Spleen (tissue), 11 donors: ENCODE measurements at regions not wholly inside any gene's neighbourhood (a gene's known extent, or its start where the extent isn't known, plus 50 kb on each side); places are given as distances from the start of the nearest gene placed in this dataset.

Experiments used
- DNase-seq: peaks from one replicate; pipeline ENCODE4 v3.0.0-alpha.2; 2020
- H3K27ac ChIP-seq, 8 donors: fragments of 200-600 bp; sonication (generic) in 7 of 8; 1 replicate in 4 of 8; 2 replicates in 4 of 8; pipeline versions ENCODE4 v1.5.0 to v1.8.0; 2016 to 2021; ENCODE audit warnings: inconsistent platforms in 4 of 8, mild to moderate bottlenecking in 4 of 8, moderate library complexity in 1 of 8
- H3K27me3 ChIP-seq, 7 donors: fragments of 200-600 bp; sonication (generic) in 6 of 7; replicated peaks in 1 of 7; 1 replicate in 4 of 7; 2 replicates in 3 of 7; pipeline versions ENCODE4 v1.5.0 to v1.8.0; 2016 to 2021; ENCODE audit warnings: inconsistent platforms in 3 of 7, mild to moderate bottlenecking in 1 of 7
- H3K36me3 ChIP-seq, 6 donors: fragments of 200-600 bp; sonication (generic) in 5 of 6; 1 replicate in 4 of 6; 2 replicates in 2 of 6; pipeline versions ENCODE4 v1.5.0 to v1.8.0; 2016 to 2021; ENCODE audit warnings: inconsistent platforms in 2 of 6
- H3K4me1 ChIP-seq, 6 donors: fragments of 200-600 bp; sonication (generic) in 5 of 6; 1 replicate in 3 of 6; 2 replicates in 3 of 6; pipeline versions ENCODE4 v1.5.0 to v1.8.0; 2016 to 2021; ENCODE audit warnings: inconsistent platforms in 3 of 6
- H3K4me3 ChIP-seq, 8 donors: fragments of 200-600 bp; sonication (generic) in 7 of 8; 1 replicate in 4 of 8; 2 replicates in 4 of 8; pipeline versions ENCODE4 v1.5.0 to v1.8.0; 2016 to 2021; ENCODE audit warnings: inconsistent platforms in 4 of 8, mild to moderate bottlenecking in 4 of 8, moderate library complexity in 2 of 8
- H3K9me3 ChIP-seq, 8 donors: fragments of 200-600 bp; sonication (generic) in 7 of 8; 1 replicate in 4 of 8; 2 replicates in 4 of 8; pipeline versions ENCODE4 v1.5.0 to v1.8.0; 2016 to 2021; ENCODE audit warnings: inconsistent platforms in 4 of 8
- POLR2A ChIP-seq, 3 donors: fragments of 450-650 bp; IDR thresholded peaks; one replicate each; pipeline ENCODE4 v1.5.1; 2017; ENCODE audit warnings: antibody characterized with exemption in 3 of 3, mild to moderate bottlenecking in 1 of 3
- POLR2AphosphoS5 ChIP-seq, 3 donors: sonication (generic); formaldehyde crosslinking; IDR thresholded peaks; one replicate each; pipeline ENCODE4 v1.5.1; 2017; ENCODE audit warnings: antibody characterized with exemption in 3 of 3
- WGBS, 5 donors: extraction: QIAGEN DNeasy Blood & Tissue Kit in 3 of 5; methylation state at CpG; one replicate each; pipeline versions ENCODE4 v1.1.5 to v1.1.7; 2013 to 2018; 5-methylcytosine and 5-hydroxymethylcytosine counted together
- intact Hi-C: fragments of 100-400 bp; cut with DNase I; formaldehyde crosslinking; loops from one replicate; pipeline ENCODE4 v1.15.0; 2023; ENCODE audit warnings: low total_unique reads
- TF ChIP-seq, protein P1 (sequence below), 11 experiments: fragments of 200-600 bp in 7 of 11; fragments of 450-650 bp in 4 of 11; sonication (generic) in 4 of 11; IDR thresholded peaks in 8 of 11; conservative IDR thresholded peaks in 3 of 11; 1 replicate in 7 of 11; 2 replicates in 4 of 11; pipeline versions ENCODE4 v1.4.0 to v1.8.0; 2016 to 2021; ENCODE audit warnings: antibody characterized with exemption in 11 of 11, inconsistent platforms in 4 of 11, mild to moderate bottlenecking in 1 of 11
- donor health status: healthy with polysubstance abuse.
- donor health status: DM: no; HTN: no; CAD: no; lungs with moderate emphysema.
- donor health status: DM: no; HTN: no; CAD: no.
- donor health status: Bipolar disorder and iron deficiency.
- donor health status: healthy.
- donor health status: DM: no; HTN: no; CAD: no.
- donor health status: DM: yes; HTN: yes; CAD: no.

DNA sequence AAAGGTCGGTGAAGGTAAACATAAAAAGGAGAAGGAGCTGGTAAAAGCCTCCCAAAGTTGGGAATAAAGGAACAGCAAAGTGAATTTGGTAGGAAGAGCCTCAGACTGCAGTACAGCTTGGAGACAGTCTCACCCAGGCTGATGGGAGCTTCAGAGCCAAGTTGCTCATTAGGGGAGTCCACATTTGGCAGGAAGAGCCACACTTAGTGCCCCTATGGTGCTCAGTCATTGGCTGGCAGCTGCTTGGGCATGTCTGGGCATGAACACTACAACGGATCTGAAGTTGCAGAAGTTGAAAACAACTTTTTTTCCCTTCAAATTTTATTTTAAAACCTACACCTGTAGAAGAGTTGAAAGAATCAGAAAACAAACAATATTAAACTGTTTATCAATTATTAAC, 2497.3 kb downstream of the ARAP2 start:
- Histone ChIP-seq H3K27ac (no peak overlapping the region), H3K4me1 (no peaks in the 10 kb centered on the region), H3K36me3 (no peaks in the 10 kb centered on the region), H3K4me3 (no peak overlapping the region), H3K27me3 (no peaks in the 10 kb centered on the region), H3K9me3 (peaks cover 0 to 26% (median 5%) of the 10 kb centered on the region in 8 donors)
- WGBS, 5 donors = 58 to 75% (median 61%) methylated on average over 2 of the region's 2 CpGs
- DNase-seq = no peak
- TF ChIP-seq, protein P1, sequence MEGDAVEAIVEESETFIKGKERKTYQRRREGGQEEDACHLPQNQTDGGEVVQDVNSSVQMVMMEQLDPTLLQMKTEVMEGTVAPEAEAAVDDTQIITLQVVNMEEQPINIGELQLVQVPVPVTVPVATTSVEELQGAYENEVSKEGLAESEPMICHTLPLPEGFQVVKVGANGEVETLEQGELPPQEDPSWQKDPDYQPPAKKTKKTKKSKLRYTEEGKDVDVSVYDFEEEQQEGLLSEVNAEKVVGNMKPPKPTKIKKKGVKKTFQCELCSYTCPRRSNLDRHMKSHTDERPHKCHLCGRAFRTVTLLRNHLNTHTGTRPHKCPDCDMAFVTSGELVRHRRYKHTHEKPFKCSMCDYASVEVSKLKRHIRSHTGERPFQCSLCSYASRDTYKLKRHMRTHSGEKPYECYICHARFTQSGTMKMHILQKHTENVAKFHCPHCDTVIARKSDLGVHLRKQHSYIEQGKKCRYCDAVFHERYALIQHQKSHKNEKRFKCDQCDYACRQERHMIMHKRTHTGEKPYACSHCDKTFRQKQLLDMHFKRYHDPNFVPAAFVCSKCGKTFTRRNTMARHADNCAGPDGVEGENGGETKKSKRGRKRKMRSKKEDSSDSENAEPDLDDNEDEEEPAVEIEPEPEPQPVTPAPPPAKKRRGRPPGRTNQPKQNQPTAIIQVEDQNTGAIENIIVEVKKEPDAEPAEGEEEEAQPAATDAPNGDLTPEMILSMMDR (IDR thresholded peaks at IDR 0.05 in 8 of 11, conservative IDR thresholded peaks at IDR 0.05 in 3 of 11) = no peak
- TF ChIP-seq POLR2AphosphoS5 (IDR thresholded peaks at IDR 0.05) = no peak
- no peak for TF ChIP-seq POLR2A (IDR thresholded peaks at IDR 0.05)
- intact Hi-C loops = no loop called here

DNA sequence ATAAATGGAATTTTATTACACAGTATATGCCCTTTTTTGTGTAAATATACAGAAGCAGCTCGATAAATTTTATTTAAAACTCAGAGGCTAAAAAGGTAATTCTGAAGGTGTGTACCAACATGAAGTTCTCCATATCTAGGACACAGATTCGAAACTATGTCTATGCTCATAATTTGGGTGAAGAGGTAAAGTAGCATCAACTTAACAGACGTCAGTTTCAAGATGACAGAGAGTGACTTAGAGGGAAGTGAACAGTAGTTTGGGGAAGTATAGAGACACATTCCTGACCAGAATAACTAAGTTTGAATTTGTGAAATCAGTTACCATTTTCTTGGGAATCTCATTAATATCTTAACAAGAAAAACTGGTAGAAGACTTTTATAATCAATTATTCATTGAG, 2493.3 kb downstream of the ARAP2 start:
- intact Hi-C loops = no loop called here
- H3K4me1 ChIP-seq = no peaks in the 10 kb centered on the region
- no peaks in the 10 kb centered on the region for H3K36me3 ChIP-seq
- WGBS, 5 donors = 70 to 89% (median 78%) methylated on average over 3 of the region's 3 CpGs
- H3K4me3 ChIP-seq = no peak overlapping the region
- H3K27ac ChIP-seq = no peak overlapping the region
- peaks cover 0 to 3% (median 0%) of the 10 kb centered on the region in 8 donors for H3K9me3 ChIP-seq
- TF ChIP-seq POLR2A (IDR thresholded peaks at IDR 0.05) (no peak), POLR2AphosphoS5 (IDR thresholded peaks at IDR 0.05) (no peak)
- TF ChIP-seq, protein P1 (IDR thresholded peaks at IDR 0.05 in 8 of 11, conservative IDR thresholded peaks at IDR 0.05 in 3 of 11) = no peak
- DNase-seq = no peak
- H3K27me3 ChIP-seq = no peaks in the 10 kb centered on the region

DNA sequence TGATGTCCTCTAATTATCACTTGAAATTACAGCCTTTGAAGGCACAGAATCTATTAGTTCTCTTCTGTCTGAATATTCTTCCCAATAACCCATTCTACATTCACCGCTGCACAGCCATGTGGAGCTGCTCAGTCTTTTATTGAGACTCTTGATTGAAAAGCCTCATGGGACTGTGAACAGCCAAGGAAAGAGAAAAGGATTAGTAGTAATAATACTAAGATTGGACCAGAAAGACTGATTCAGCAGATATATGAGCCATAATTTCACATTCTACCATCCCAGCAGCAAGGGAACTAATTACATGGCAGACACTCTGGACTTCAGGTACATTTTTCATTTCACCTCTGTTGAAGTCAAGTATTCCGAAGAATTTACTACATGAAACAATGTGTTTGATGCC, 2471.7 kb downstream of the ARAP2 start:
- Histone ChIP-seq H3K27me3 (no peaks in the 10 kb centered on the region), H3K4me3 (no peak overlapping the region), H3K9me3 (peaks cover 0 to 5% (median 0%) of the 10 kb centered on the region in 8 donors), H3K4me1 (no peaks in the 10 kb centered on the region), H3K36me3 (no peaks in the 10 kb centered on the region), H3K27ac (no peak overlapping the region)
- TF ChIP-seq POLR2AphosphoS5 (IDR thresholded peaks at IDR 0.05) = no peak
- TF ChIP-seq, protein P1 (IDR thresholded peaks at IDR 0.05 in 8 of 11, conservative IDR thresholded peaks at IDR 0.05 in 3 of 11) = no peak
- no peak for TF ChIP-seq POLR2A (IDR thresholded peaks at IDR 0.05)
- DNase-seq = no peak
- intact Hi-C loops = no loop called here
- 73 to 86% (median 78%) methylated on average over 2 of the region's 2 CpGs for WGBS, 5 donors

DNA sequence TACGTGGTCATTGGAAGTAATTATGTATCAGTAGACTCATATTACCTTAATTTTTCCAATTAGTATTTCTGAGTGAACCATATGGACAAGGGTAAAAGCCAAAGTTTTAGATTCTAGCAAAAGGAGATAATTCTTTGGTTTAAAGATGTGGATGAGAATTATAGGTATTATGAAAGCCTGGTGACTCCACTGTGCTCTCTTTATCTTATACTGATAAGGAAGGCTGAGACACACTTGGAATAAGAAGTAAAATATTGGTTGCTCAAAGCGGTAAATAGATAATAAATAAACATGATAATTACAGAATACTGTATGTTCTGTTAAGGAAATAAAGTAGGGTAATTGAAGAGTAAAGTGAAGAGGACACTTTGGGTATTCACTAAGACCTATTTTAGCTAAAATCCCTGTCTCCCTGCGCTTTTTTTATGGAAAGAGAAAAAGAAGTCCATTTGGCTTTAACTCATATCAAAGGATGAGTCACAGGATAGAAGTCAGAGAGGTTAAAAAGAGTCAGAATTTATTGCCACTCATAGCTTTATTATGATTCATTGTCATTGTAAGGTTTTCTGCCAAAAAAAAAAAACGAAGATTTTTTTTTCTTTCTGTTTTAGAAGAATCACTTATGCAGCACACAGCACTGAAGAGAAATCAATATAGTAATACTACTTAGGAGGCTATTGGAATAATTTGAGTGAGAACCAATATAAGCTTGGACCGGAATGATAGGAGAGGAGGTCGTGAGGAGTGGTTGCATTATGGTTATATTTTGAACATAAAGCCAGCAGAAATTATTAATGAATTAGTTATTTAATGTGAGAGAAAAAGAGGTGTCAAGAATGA, 2463.1 kb downstream of the ARAP2 start:
- DNase-seq = no peak
- intact Hi-C loops = no loop called here
- Histone ChIP-seq H3K9me3 (no peaks in the 10 kb centered on the region), H3K4me3 (no peak overlapping the region), H3K27ac (no peak overlapping the region), H3K27me3 (no peaks in the 10 kb centered on the region), H3K4me1 (no peaks in the 10 kb centered on the region), H3K36me3 (no peaks in the 10 kb centered on the region)
- 59 to 76% (median 65%) methylated on average over 6 of the region's 6 CpGs for WGBS, 5 donors
- TF ChIP-seq POLR2A (IDR thresholded peaks at IDR 0.05) = no peak
- no peak for TF ChIP-seq POLR2AphosphoS5 (IDR thresholded peaks at IDR 0.05)
- TF ChIP-seq, protein P1 (IDR thresholded peaks at IDR 0.05 in 8 of 11, conservative IDR thresholded peaks at IDR 0.05 in 3 of 11) = no peak
